Skeletal muscle tissue (tissue), 3 donors: ENCODE measurements at regions not wholly inside any gene's neighbourhood (a gene's known extent, or its start where the extent isn't known, plus 50 kb on each side); places are given as distances from the start of the nearest gene placed in this dataset.

Experiments used
- H3K27ac ChIP-seq: one replicate; pipeline ENCODE4 v1.7.0; 2013; ENCODE audit warnings: mild to moderate bottlenecking, low read depth, low read length, inconsistent platforms
- H3K27me3 ChIP-seq, 3 donors: one replicate each; pipeline ENCODE4 v1.7.0; 2013; ENCODE audit warnings: low read length in 3 of 3; ENCODE audit not compliant: control insufficient read depth in 3 of 3, insufficient read depth in 3 of 3
- H3K36me3 ChIP-seq, 3 donors: one replicate each; pipeline ENCODE4 v1.7.0; 2013; ENCODE audit warnings: low read length in 3 of 3; ENCODE audit not compliant: control insufficient read depth in 3 of 3, insufficient read depth in 3 of 3
- H3K4me1 ChIP-seq, 3 donors: one replicate each; pipeline ENCODE4 v1.7.0; 2013; ENCODE audit warnings: low read length in 3 of 3, mild to moderate bottlenecking in 3 of 3; ENCODE audit not compliant: control insufficient read depth in 3 of 3, insufficient read depth in 3 of 3
- H3K4me3 ChIP-seq, 3 donors: one replicate each; pipeline ENCODE4 v1.7.0; 2013; ENCODE audit warnings: low read length in 3 of 3
- H3K9ac ChIP-seq, 3 donors: one replicate each; pipeline ENCODE4 v1.7.0; 2013; ENCODE audit warnings: low read length in 3 of 3, mild to moderate bottlenecking in 3 of 3, moderate library complexity in 2 of 3, low read depth in 1 of 3
- H3K9me3 ChIP-seq, 3 donors: one replicate each; pipeline ENCODE4 v1.7.0; 2013; ENCODE audit warnings: low read length in 3 of 3; ENCODE audit not compliant: control insufficient read depth in 3 of 3
- donor health status: Osteomylitis.

DNA sequence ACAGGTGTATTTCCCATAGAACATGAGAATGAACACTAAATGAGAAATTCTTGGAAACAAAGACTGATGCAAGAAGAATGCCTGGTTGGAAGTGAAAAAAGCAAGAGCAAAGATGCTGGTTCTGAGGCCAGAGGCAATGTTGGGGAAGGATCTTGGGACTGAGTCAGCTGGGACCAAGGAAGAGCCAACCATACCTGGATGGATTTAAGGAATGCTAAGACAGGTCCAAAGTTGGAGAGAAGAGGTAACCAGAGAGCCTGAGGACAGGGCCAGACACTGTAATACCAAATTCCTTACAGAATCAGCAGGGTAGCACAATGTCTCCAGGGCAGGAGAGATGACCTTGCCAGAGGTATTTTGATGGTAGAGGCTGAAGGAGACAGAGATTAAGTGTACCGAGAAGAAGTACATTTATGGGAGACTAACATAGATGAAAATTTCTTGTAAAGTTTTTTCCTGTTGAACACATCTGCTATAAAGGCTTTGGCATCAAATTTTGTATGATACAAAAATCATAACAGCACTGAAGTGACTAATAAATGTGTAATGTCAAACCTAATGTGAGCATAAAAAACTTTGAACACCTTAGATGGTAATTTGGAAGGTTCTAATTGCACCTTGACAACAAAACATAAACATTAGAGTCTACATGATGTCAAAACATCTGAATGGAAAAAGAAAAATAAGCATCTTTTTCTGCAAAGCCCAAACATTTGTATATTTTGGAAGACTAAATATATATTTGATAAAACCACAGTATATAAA lies 221.7 kb upstream of the MARCKS start:
- Histone ChIP-seq H3K9ac (no peak overlapping the region), H3K27ac (peak overlapping the region; percentile 61), H3K36me3 (no peaks in the 10 kb centered on the region), H3K4me3 (no peak overlapping the region), H3K4me1 (peaks cover 10 to 29% (median 20%) of the 10 kb centered on the region in 3 donors), H3K27me3 (no peaks in the 10 kb centered on the region), H3K9me3 (no peaks in the 10 kb centered on the region)

- Histone ChIP-seq H3K27me3 (no peaks in the 10 kb centered on the region), H3K9ac (no peak overlapping the region), H3K27ac (no peak overlapping the region), H3K9me3 (no peaks in the 10 kb centered on the region), H3K4me3 (no peak overlapping the region), H3K4me1 (peaks cover 10 to 25% (median 18%) of the 10 kb centered on the region in 3 donors), H3K36me3 (no peaks in the 10 kb centered on the region)
Measured at GRCh38 chr6:113636357-113636824, 220.8 kb upstream of the MARCKS start.

GRCh38 chr6:113640051-113640450 lies 217.1 kb upstream of the MARCKS start:
- H3K27ac ChIP-seq = no peak overlapping the region
- H3K9ac ChIP-seq = no peak overlapping the region
- H3K27me3 ChIP-seq = no peaks in the 10 kb centered on the region
- H3K36me3 ChIP-seq = no peaks in the 10 kb centered on the region
- no peak overlapping the region for H3K4me3 ChIP-seq
- H3K9me3 ChIP-seq = no peaks in the 10 kb centered on the region
- peaks cover 3 to 8% (median 5%) of the 10 kb centered on the region in 3 donors for H3K4me1 ChIP-seq

GRCh38 chr6:113642001-113642713 lies 215.0 kb upstream of the MARCKS start:
- Histone ChIP-seq H3K27me3 (no peaks in the 10 kb centered on the region), H3K4me1 (peaks cover 4 to 6% (median 4%) of the 10 kb centered on the region in 3 donors), H3K9ac (no peak overlapping the region), H3K27ac (no peak overlapping the region), H3K4me3 (no peak overlapping the region), H3K9me3 (no peaks in the 10 kb centered on the region), H3K36me3 (no peaks in the 10 kb centered on the region)

GRCh38 chr6:113642714-113643406 lies 214.3 kb upstream of the MARCKS start:
- H3K36me3 ChIP-seq = no peaks in the 10 kb centered on the region
- no peaks in the 10 kb centered on the region for H3K9me3 ChIP-seq
- peaks cover 4 to 6% (median 4%) of the 10 kb centered on the region in 3 donors for H3K4me1 ChIP-seq
- no peak overlapping the region for H3K4me3 ChIP-seq
- no peak overlapping the region for H3K27ac ChIP-seq
- H3K9ac ChIP-seq = no peak overlapping the region
- H3K27me3 ChIP-seq = no peaks in the 10 kb centered on the region

DNA sequence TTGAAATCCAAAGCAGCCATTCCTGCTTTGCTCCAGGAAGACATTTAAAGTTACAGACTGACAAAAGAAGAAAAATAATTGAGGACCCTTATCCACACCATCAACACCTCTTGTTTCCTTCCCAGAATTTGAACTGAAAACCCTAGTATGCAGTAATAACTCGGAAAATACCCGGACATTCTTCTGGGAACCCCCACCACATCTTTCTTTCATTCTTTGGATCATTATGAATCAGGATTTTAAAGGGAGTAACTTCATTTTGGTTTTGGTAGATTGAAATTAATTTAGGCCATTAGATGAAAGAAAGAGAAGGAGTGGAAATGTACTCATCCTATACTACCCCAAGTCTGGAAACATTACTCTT lies 213.8 kb upstream of the MARCKS start:
- Histone ChIP-seq H3K27ac (no peak overlapping the region), H3K36me3 (no peaks in the 10 kb centered on the region), H3K9me3 (no peaks in the 10 kb centered on the region), H3K4me1 (peaks cover 4 to 6% (median 4%) of the 10 kb centered on the region in 3 donors), H3K27me3 (no peaks in the 10 kb centered on the region), H3K4me3 (no peak overlapping the region), H3K9ac (no peak overlapping the region)

DNA sequence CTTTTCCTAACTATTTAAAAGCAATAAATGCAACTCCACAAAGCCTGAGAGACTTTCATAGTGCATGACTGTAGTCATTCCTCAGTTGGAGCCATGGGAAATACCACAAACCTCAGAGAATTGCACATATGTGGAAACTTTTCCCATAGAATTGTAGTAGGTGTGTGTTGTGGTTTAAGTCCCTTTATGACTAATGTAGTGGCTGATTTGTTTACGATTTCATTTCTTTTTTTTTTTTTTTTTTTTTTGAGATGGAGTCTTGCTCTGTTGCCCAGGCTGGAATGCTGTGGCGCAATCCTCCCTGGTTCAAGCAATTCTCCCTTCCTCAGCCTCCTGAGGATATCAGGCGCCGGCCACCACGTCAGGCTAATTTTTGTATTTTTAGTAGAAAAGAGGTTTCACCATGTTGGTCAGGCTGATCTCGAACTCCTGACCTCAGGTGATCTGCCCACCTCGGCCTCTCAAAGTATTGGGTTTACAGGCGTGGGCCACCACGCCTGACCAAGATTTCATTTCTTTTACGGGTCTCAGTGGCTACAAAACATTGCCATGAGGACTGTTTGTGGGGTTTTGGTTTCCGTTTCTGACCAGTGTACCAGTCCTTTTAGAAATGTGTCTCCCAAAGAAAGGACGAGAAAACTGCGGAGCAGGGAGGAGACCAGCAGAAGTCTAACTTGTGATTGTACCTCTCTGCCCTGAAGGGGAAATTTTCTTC lies 212.1 kb upstream of the MARCKS start:
- Histone ChIP-seq H3K4me1 (peaks cover 4 to 6% (median 4%) of the 10 kb centered on the region in 3 donors), H3K9ac (no peak overlapping the region), H3K4me3 (no peak overlapping the region), H3K27ac (peak overlapping the region; percentile 62), H3K9me3 (no peaks in the 10 kb centered on the region), H3K36me3 (no peaks in the 10 kb centered on the region), H3K27me3 (no peaks in the 10 kb centered on the region)

DNA sequence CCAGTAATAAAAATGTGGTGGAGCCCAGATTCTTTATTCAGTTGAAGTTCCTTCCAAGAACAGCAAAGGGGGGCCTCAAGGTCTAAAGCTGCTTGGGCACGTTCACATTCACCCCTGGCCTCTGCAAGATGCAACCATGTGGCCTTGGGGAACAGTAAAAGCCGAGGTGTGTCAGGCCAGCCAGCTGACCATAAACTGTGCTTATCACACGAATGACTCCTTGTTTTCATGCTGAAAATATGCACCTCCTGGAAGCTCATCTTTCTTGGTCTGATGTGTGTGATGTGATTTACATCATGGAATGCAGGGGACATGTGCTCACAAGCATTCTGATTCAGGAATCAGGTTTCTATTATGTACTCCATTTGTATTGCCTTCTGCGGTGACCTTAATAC lies 211.6 kb upstream of the MARCKS start:
- H3K27ac ChIP-seq = peak overlapping the region; percentile 62
- peak overlapping the region in 1 of 3 donors; percentile 13 for H3K4me3 ChIP-seq
- no peaks in the 10 kb centered on the region for H3K27me3 ChIP-seq
- peaks cover 4 to 6% (median 4%) of the 10 kb centered on the region in 3 donors for H3K4me1 ChIP-seq
- no peak overlapping the region for H3K9ac ChIP-seq
- H3K36me3 ChIP-seq = no peaks in the 10 kb centered on the region
- H3K9me3 ChIP-seq = no peaks in the 10 kb centered on the region

DNA sequence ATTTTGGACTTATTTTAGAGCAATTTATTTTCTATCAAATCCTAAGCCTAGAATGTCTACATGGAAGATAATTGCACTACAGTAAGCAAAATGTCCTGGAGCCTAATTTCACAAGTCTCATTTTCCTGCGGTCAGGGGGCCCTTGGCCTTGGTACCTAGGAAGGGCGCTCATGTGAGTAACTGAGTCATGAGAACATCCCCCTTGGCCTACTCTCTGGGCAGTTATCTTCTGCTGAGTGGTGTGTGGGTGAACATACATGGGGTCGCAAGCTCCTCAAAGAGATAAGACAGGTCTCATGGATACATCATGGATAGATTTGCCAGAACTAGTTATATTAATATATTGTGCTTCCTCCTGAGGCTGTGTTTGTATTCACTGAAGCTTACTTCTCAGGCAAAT lies 211.2 kb upstream of the MARCKS start:
- no peak overlapping the region for H3K4me3 ChIP-seq
- H3K4me1 ChIP-seq = peaks cover 4 to 6% (median 4%) of the 10 kb centered on the region in 3 donors
- no peaks in the 10 kb centered on the region for H3K9me3 ChIP-seq
- no peaks in the 10 kb centered on the region for H3K36me3 ChIP-seq
- peak overlapping the region; percentile 51 for H3K27ac ChIP-seq
- H3K9ac ChIP-seq = no peak overlapping the region
- H3K27me3 ChIP-seq = no peaks in the 10 kb centered on the region
